ENCODE measurements at regions not wholly inside any gene's neighbourhood (a gene's known extent, or its start where the extent isn't known, plus 50 kb on each side); places are given as distances from the start of the nearest gene placed in this dataset.
"Not testable (repeated sequence)": the region's sequence is repeated elsewhere in the genome, so short reads cannot be mapped to it uniquely, and the experiment has no call there.

DNA sequence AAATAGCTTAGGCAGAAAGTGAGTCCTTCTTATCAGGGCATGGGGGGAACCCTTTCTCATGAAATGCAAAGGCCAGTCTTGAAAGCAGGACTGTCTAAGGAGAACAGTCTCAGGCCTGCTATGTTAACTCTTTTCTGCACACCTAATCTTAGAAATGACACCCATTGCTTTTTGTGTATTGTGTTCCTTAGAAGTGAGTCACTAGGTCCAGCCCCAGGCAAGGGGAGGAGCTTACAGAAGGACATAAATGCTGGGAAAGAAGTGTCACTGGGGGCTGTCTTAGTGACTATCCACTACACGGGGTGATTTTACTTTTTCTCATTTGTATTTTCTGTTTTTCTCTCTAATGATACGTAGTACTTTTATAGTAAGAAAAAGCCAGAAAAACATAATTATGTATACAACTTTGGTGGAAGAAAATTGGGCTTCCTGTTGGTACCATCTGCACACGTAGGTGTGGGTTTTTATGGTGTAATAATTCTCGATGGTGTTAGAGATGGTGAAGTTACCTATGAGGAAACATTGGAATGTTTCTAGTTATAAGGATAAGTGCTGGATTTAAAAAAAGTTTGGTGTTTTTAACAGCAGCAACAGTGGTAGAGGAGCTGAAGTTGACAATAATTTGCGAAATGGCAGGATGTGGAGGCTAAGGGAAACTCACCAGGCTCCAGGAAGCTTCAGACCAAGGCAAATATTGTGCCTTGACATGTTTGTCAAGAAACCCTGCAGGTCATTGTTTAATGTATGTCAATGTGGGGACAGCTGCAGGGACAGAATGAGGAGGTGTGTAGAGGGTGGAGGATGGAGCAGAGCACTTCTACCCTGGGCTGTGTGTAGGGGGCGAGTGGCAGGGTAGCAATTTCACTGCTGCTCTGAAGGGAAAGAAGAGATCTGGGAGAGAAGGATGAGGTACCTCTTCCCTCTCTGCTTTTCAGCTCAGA lies 214.9 kb downstream of the KTN1 start:
- TF ChIP-seq, protein P1, sequence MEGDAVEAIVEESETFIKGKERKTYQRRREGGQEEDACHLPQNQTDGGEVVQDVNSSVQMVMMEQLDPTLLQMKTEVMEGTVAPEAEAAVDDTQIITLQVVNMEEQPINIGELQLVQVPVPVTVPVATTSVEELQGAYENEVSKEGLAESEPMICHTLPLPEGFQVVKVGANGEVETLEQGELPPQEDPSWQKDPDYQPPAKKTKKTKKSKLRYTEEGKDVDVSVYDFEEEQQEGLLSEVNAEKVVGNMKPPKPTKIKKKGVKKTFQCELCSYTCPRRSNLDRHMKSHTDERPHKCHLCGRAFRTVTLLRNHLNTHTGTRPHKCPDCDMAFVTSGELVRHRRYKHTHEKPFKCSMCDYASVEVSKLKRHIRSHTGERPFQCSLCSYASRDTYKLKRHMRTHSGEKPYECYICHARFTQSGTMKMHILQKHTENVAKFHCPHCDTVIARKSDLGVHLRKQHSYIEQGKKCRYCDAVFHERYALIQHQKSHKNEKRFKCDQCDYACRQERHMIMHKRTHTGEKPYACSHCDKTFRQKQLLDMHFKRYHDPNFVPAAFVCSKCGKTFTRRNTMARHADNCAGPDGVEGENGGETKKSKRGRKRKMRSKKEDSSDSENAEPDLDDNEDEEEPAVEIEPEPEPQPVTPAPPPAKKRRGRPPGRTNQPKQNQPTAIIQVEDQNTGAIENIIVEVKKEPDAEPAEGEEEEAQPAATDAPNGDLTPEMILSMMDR (IDR thresholded peaks at IDR 0.05; ENCODE audit: control extremely low read depth, extremely low read depth), result no peak
- no peak overlapping the region for H3K9ac ChIP-seq (ENCODE audit: insufficient read depth in 1 of 2, low read length in 2 of 2)
- H3K4me3 ChIP-seq, result no peak overlapping the region
- DNase-seq, result no peak
- H3K9me3 ChIP-seq (ENCODE audit: control insufficient read depth in 4 of 4, insufficient read depth in 3 of 4, low read length in 3 of 4), result peaks cover 0 to 2% (median 0%) of the 10 kb centered on the region in 4 donors
- 83 to 90% methylated on average over 6 of the region's 6 CpGs for WGBS, 2 donors
- H3K27me3 ChIP-seq (ENCODE audit: control insufficient read depth in 3 of 3, insufficient read depth in 3 of 3, low read length in 2 of 3), result no peaks in the 10 kb centered on the region
- H3K4me1 ChIP-seq (ENCODE audit: control insufficient read depth in 5 of 5, insufficient read depth in 5 of 5, low read length in 5 of 5), result no peaks in the 10 kb centered on the region
- no peak overlapping the region for H3K27ac ChIP-seq (ENCODE audit: low read depth in 1 of 2, low read length in 1 of 2)
- ATAC-seq (ENCODE audit: insufficient read depth, low FRiP score), result no peak
- H3K36me3 ChIP-seq (ENCODE audit: control insufficient read depth in 4 of 4, insufficient read depth in 4 of 4, low read length in 4 of 4), result no peaks in the 10 kb centered on the region

DNA sequence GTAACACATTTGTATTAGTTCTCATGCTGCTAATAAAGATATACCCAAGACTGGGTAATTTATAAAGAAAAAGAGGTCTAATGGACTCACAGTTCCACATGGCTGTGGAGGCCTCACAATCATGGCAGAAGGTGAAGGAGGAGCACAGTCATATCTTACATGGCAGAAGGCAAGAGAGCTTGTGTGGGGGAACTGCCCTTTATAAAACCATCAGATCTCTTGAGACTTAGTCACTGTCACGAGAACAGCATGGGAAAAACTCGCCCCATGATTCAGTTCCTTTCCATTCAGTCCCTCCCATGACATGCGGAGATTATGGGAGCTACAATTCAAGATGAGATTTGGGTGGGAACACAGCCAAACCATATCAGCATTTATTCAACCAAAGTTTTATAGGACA lies 216.5 kb downstream of the KTN1 start:
- H3K9ac ChIP-seq (ENCODE audit: insufficient read depth in 1 of 2, low read length in 2 of 2); H3K4me1 ChIP-seq (ENCODE audit: control insufficient read depth in 5 of 5, insufficient read depth in 5 of 5, low read length in 5 of 5); H3K36me3 ChIP-seq (ENCODE audit: control insufficient read depth in 4 of 4, insufficient read depth in 4 of 4, low read length in 4 of 4); H3K27ac ChIP-seq (ENCODE audit: low read depth in 1 of 2, low read length in 1 of 2); H3K9me3 ChIP-seq (ENCODE audit: control insufficient read depth in 4 of 4, insufficient read depth in 3 of 4, low read length in 3 of 4); H3K27me3 ChIP-seq (ENCODE audit: control insufficient read depth in 3 of 3, insufficient read depth in 3 of 3, low read length in 2 of 3); ATAC-seq (ENCODE audit: insufficient read depth, low FRiP score); H3K4me3 ChIP-seq; DNase-seq: not testable (repeated sequence)
- WGBS, 2 donors, result 84 to 97% methylated on average over 3 of the region's 3 CpGs

DNA sequence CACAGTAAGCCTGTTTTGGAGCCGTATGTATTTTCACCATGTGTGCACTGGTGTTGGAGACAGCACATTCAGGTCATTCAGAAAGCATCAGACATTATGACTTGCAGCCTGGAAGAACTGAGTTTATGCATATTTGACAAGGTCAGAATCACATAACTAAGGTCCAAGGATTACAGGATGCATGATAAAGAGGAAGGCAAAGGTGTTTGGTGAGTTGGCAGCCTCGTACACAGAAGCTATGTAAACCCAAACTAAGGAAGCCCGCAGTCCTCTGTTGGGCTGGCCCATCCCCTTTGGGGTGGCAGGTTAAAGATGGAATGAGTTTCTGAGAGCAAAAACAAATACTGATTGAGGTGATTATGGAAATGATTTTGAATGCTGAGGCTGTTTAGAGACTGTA lies 218.4 kb downstream of the KTN1 start:
- no peak for DNase-seq
- Histone ChIP-seq H3K36me3 (ENCODE audit: control insufficient read depth in 4 of 4, insufficient read depth in 4 of 4, low read length in 4 of 4) (no peaks in the 10 kb centered on the region), H3K27ac (ENCODE audit: low read depth in 1 of 2, low read length in 1 of 2) (no peak overlapping the region), H3K27me3 (ENCODE audit: control insufficient read depth in 3 of 3, insufficient read depth in 3 of 3, low read length in 2 of 3) (no peaks in the 10 kb centered on the region), H3K4me3 (no peak overlapping the region), H3K9me3 (ENCODE audit: control insufficient read depth in 4 of 4, insufficient read depth in 3 of 4, low read length in 3 of 4) (peaks cover 0 to 2% (median 0%) of the 10 kb centered on the region in 4 donors), H3K9ac (ENCODE audit: insufficient read depth in 1 of 2, low read length in 2 of 2) (no peak overlapping the region), H3K4me1 (ENCODE audit: control insufficient read depth in 5 of 5, insufficient read depth in 5 of 5, low read length in 5 of 5) (no peaks in the 10 kb centered on the region)
- 76 to 78% methylated on average over 3 of the region's 3 CpGs for WGBS, 2 donors
- no peak for ATAC-seq (ENCODE audit: insufficient read depth, low FRiP score)
- TF ChIP-seq, protein P1 (IDR thresholded peaks at IDR 0.05; ENCODE audit: control extremely low read depth, extremely low read depth), result no peak

DNA sequence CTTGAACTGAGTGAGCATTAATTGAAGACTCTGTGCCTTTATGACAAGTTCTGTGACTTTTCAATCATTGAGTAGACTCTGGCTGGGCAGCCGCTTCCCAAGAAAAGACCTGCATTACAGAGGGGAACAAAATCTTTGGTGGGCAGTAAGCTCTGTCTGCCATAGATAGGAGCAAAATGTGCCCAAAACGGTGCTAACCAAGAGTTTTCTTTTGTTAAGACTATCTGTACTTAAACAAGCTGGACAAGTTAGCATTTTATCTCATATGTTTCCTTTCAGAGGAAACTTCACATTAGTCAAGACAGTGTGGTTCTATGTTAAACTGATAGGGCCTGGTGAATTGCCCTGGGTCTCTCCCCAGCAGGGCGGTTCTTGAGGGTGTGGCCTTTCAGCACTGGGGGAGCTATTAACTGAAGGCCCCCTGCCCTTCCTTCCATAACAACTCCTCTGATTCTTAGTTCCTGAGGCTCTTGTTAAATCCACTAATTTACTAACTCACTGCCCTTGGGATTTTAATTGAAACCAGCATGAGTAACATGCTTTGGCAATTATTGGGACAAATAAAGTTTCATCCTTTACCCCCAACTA lies 219.6 kb downstream of the KTN1 start:
- Histone ChIP-seq H3K36me3 (ENCODE audit: control insufficient read depth in 4 of 4, insufficient read depth in 4 of 4, low read length in 4 of 4) (no peaks in the 10 kb centered on the region), H3K4me3 (no peak overlapping the region), H3K27ac (ENCODE audit: low read depth in 1 of 2, low read length in 1 of 2) (no peak overlapping the region), H3K4me1 (ENCODE audit: control insufficient read depth in 5 of 5, insufficient read depth in 5 of 5, low read length in 5 of 5) (no peaks in the 10 kb centered on the region), H3K9ac (ENCODE audit: insufficient read depth in 1 of 2, low read length in 2 of 2) (no peak overlapping the region), H3K27me3 (ENCODE audit: control insufficient read depth in 3 of 3, insufficient read depth in 3 of 3, low read length in 2 of 3) (no peaks in the 10 kb centered on the region), H3K9me3 (ENCODE audit: control insufficient read depth in 4 of 4, insufficient read depth in 3 of 4, low read length in 3 of 4) (peaks cover 0 to 2% (median 0%) of the 10 kb centered on the region in 4 donors)
- ATAC-seq (ENCODE audit: insufficient read depth, low FRiP score), result no peak
- 64 to 75% methylated on average over 3 of the region's 3 CpGs for WGBS, 2 donors
- DNase-seq, result no peak
- TF ChIP-seq, protein P1 (IDR thresholded peaks at IDR 0.05; ENCODE audit: control extremely low read depth, extremely low read depth), result no peak

Data from lung (tissue), 11 donors.